ENCODE measurements at regions not wholly inside any gene's neighbourhood (a gene's known extent, or its start where the extent isn't known, plus 50 kb on each side); places are given as distances from the start of the nearest gene placed in this dataset.
"Not testable (repeated sequence)": the region's sequence is repeated elsewhere in the genome, so short reads cannot be mapped to it uniquely, and the experiment has no call there.

DNA sequence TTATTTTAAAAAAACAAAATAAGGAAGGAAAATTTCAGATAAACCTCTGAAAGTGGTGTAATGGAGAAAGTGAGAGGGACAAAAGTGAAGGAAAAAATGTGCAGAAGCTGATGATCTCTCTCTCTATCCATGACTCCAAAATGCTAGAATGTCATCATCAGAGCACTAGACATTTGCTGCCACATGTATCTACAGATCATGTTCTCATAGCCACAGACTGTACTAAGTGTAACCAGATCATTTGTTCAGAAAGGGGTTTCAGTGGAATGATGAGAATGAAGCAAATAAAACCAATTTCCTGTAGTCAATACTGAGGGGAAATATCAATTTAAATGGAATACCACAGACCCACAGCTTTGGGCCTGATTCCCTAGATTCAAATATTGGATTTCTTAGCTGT is 104.3 kb upstream of the CHMP2B start:
- in situ Hi-C loops (cut with HindIII; ENCODE audit: low pct_unique_long_range_greater_than_20kb, low sequenced_read_pairs): no loop called here
- no peak for DNase-seq (ENCODE audit: low read depth, low spot score)

DNA sequence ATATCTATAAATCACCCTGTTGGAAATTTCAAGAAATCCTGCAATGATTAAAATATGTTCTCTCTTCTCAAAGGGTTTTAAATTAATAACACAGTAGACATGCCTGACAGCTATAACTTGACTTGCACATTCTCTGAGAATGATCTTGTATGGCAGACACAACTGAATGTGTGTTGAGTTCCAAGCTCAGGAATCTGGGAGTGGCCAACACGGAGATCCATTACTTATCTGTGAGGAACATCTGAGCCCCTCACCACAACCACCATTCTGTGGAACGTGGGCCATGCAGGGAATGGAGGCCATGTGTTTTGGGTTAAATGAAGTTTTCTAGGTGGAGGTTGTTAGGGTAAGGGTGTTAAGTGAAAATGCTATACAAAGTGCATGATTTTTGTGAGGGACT is 105.3 kb upstream of the CHMP2B start:
- in situ Hi-C loops (cut with HindIII; ENCODE audit: low pct_unique_long_range_greater_than_20kb, low sequenced_read_pairs): no loop called here
- no peak for DNase-seq (ENCODE audit: low read depth, low spot score)

DNA sequence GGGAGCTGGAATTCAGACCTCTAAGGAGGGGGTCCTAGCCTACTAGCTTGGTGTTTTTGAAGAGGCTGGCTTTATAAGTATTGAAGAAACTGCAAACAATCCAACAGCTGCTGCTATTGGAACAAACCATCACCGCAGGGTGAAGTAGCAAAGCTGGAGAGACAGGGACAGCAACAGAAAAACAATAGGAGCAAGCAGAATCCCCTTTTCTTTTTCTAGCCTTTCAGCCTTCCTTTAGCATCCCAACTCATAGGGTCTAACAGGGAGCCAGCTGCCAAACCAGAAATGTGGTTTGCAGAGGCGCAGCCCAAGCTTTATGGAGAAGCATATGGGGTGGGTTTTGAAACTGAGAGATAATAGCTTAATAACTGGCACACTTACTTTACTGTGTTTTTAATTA is 106.2 kb upstream of the CHMP2B start:
- DNase-seq (ENCODE audit: low read depth, low spot score): no peak
- in situ Hi-C loops (cut with HindIII; ENCODE audit: low pct_unique_long_range_greater_than_20kb, low sequenced_read_pairs): no loop called here

DNA sequence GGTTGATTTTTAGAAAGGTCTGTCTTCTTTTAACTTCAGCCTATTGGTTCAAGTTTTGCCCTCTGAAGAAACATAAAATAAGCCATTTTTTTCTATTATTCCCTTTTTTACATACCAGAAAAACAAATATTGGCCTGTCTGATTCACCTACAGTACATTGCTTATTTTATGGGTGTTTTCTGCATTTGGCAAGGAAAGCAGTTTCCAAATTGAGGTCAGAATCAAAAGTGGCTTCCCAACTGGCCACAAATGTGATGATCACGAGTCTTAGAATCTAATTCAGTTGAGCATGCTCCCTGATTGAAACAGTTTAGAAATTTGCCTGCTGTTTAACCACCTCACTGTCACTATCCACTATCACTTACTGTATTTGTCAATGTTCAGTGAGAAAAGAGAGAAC is 106.9 kb upstream of the CHMP2B start:
- in situ Hi-C loops (cut with HindIII; ENCODE audit: low pct_unique_long_range_greater_than_20kb, low sequenced_read_pairs): no loop called here
- DNase-seq (ENCODE audit: low read depth, low spot score): no peak

DNA sequence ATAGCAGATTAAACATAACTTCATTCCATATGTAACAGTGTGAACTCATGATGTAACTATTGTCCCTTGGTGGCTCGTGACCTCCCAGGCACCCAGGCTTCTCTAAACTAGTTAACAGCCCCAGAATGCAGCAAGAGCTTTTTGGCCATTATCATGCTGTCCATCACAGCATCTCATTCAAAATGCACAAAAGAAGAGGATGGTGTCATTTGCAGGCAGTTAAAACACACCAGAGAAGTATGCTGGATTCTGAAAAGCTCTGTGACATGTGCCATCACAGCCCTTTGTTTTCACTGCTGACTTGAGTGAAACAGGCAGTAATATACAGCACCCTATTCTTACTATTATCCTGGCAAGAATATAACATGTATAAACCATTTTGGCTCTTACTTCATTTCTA is 117.6 kb upstream of the CHMP2B start:
- in situ Hi-C loops (cut with HindIII; ENCODE audit: low pct_unique_long_range_greater_than_20kb, low sequenced_read_pairs): no loop called here
- DNase-seq (ENCODE audit: low read depth, low spot score): no peak

DNA sequence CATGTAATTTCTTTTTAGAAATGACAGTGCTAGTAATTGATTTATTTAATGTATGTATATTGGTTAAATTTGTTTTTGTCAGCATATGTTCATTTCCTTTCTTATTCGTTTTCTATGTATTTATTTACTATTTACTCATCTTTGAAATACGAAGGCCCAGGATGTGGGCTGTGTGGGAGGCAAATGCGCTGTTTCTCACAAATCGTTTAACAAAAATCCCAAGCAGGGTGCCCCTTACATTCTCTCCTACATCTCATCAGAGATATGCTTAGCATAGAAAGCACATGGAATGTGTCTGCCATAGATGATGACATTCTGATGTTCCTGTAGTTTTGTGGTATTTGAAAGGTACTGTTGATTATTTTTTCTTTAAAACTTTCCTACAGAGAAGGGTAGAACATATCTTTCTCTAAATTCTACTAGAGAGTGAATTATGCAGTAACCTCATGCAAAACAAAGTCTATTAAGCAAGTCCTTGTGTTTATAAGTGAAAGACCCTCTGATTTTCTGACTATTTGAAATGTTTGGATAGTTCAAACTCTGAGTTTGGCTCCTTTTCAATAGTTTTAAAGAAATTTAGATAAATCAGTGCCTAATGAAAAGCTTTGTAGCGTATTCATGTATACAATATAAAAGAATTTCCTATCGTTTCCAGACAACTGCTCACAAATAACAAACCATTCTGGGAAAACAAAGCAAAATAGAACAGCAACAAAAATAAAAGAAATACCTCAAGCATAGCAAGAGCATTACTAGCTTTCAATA is 111.1 kb upstream of the VGLL3 start:
- in situ Hi-C loops (cut with HindIII; ENCODE audit: low pct_unique_long_range_greater_than_20kb, low sequenced_read_pairs): no loop called here
- no peak for DNase-seq (ENCODE audit: low read depth, low spot score)

GRCh38 chr3:87097733-87098132 is 106.8 kb upstream of the VGLL3 start:
- DNase-seq (ENCODE audit: low read depth, low spot score); in situ Hi-C loops (cut with HindIII; ENCODE audit: low pct_unique_long_range_greater_than_20kb, low sequenced_read_pairs): not testable (repeated sequence)

- no peak for DNase-seq (ENCODE audit: low read depth, low spot score)
- in situ Hi-C loops (cut with HindIII; ENCODE audit: low pct_unique_long_range_greater_than_20kb, low sequenced_read_pairs): no loop called here
These were observed 99.7 kb upstream of the VGLL3 start for GRCh38 chr3:87090631-87091030.

DNA sequence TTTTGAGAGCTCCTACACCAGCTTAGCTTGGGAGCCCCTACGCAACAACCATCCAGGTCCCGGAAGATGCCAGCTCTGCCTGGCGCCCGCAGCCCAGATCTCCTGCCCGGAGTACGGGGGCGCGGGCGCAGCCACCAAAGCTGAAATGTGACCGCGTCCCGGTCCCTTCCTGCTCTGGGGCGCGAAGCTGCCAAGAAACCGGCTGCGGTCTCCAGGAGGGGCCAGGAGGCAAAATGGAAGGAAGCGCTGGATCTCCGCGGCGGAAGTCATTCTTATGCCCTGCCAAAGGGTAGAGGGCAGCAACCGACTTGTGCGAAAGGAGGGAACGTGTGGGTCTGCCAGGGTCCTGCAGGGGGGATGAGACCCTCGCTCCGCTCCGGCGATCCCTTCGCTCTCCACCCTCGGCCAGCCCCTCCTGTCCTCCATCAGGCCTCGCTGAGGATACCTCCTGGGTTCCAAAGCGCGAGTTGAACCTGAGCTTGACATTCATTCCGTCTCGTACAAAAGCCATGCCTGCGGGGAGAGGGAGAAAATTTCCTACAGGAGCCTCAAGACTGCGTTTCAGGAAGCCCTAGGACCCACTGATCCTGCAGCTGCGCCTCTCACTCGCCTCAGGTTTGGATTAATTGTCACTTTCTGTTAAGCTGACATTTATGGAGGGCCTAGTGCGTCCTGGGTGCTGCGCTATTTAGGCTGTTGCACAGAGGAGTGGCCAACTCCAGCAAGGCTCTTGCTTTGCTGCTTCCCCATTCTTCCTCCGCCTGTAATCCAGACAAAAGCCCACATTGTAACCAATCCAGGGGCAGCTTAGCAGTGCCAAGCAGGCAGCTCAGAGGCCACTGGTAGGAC is 98.3 kb upstream of the VGLL3 start:
- in situ Hi-C loops (cut with HindIII; ENCODE audit: low pct_unique_long_range_greater_than_20kb, low sequenced_read_pairs): no loop called here
- no peak for DNase-seq (ENCODE audit: low read depth, low spot score)

DNA sequence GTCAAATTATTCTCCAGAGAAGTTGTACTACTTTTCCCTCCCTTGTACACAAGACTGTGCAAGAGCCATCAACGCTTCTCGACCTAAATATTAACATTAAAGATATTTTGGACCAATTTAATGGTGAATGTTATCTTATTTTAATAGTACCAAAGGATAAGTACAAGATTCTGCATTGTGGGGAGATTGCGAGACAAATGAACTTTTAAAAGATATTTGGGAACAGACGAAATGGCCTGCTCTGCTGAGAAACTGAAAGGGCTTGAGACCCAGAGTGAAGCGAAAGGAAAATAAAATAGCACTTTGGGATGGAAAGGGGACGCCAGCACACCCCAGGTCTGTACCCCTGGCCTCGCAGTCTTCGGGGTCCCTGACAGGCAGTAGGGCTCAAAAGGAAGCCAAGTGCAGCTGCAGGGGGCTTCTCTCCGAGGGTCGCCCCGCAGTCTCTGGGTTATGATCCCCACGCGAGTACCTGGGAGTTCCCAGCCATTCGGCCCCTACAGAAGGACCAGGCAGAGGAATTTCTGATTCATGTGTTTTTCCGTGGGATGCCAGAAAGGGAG is 97.6 kb upstream of the VGLL3 start:
- DNase-seq (ENCODE audit: low read depth, low spot score): no peak
- in situ Hi-C loops (cut with HindIII; ENCODE audit: low pct_unique_long_range_greater_than_20kb, low sequenced_read_pairs): no loop called here

DNA sequence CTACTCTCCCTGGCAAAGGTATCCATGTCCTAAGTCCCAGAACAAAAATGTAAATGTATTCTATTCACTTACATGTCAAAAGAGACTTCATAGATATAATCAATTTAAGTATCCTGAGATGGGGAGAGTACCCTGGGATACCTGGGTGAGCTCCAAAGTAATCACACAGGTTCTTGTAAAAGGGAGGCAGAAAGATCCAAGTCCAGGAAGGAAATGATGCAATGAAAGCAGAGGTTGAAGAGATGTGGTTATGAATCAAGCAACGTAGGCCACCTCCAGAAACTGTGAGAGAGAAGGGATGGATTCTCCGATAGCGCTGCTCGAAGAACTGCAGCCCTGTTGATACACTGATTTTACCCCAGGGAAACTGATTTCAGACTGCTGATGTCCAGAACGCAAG is 93.9 kb upstream of the VGLL3 start:
- in situ Hi-C loops (cut with HindIII; ENCODE audit: low pct_unique_long_range_greater_than_20kb, low sequenced_read_pairs): no loop called here

GRCh38 chr3:87082796-87083440 is 92.0 kb upstream of the VGLL3 start:
- in situ Hi-C loops (cut with HindIII; ENCODE audit: low pct_unique_long_range_greater_than_20kb, low sequenced_read_pairs): no loop called here

More for the DNA sequence above, 93.9 kb upstream of the VGLL3 start:
- no peak for DNase-seq (ENCODE audit: low read depth, low spot score)

DNA sequence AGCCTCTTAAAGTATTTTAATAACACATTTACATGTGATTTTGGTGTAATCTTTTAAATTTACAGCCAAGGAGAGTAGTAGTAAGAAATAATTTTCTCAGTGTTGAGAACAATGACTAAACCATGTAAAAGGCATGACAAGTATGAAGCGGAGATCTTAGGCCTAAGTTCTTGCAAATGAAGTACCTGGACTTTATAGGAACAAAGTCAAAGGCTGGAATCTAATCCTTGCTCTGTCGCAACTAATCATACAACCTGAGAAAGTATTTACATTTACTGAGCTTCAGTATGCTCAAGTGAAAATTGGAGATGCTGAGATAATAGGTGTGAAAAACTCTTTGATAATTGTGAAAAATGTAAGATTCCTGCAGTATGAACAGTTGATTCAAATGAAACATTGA is 86.4 kb upstream of the VGLL3 start:
- in situ Hi-C loops (cut with HindIII; ENCODE audit: low pct_unique_long_range_greater_than_20kb, low sequenced_read_pairs): no loop called here
- DNase-seq (ENCODE audit: low read depth, low spot score): no peak

More at GRCh38 chr3:87082796-87083440, 92.0 kb upstream of the VGLL3 start:
- DNase-seq (ENCODE audit: low read depth, low spot score): peak; percentile 79

DNA sequence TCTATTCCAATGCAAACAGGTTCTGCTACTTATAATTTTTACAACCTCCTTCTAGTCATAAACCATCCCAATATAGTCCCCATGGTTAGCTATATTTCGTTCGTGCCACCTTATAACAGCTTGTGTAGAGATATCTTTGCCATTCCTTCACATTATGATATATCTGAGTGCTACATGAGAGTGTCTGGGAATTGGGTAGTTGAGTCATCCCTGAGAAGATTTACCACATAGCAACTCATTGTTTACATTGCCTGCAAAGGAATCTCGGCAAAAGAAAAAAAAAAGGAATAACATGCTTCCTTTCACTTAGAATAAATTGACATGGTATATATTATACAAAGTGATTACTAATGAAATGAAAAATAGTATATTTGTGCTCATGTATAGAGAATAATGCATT is 86.0 kb upstream of the VGLL3 start:
- in situ Hi-C loops (cut with HindIII; ENCODE audit: low pct_unique_long_range_greater_than_20kb, low sequenced_read_pairs): no loop called here

DNA sequence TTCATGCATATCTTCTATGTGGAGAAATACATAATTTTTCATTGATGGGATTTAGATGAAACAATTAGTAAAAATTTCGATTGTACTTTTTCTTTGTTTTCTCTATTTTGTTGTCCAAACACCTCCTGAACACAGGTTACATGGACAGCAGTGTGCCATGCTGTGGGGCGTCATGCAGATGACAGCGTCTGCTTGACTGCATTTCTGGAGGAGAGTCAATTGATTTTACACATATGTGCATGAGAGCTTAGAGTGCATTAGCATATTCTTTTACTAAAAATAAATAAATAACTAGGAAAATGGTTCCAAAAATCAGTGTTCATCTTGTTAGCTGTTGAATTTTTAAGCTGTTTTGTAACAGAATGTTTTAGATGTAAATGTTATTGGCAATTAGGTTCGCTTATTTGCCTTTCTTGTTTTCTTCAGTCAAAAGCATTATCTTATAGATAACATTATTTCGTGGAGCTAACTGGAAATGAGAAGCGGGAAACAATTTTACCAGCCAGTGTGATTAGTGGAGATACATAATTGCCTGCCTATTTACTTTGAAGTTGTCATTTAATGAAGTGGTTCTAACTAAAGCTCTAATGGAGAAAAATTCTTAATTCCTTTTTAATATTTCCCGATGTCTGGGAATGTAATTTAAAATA is 82.7 kb upstream of the VGLL3 start:
- DNase-seq (ENCODE audit: low read depth, low spot score): no peak
- in situ Hi-C loops (cut with HindIII; ENCODE audit: low pct_unique_long_range_greater_than_20kb, low sequenced_read_pairs): no loop called here

More for the DNA sequence above, 86.0 kb upstream of the VGLL3 start:
- no peak for DNase-seq (ENCODE audit: low read depth, low spot score)

- no peak for DNase-seq (ENCODE audit: low read depth, low spot score)
- in situ Hi-C loops (cut with HindIII; ENCODE audit: low pct_unique_long_range_greater_than_20kb, low sequenced_read_pairs): no loop called here
These were observed 81.5 kb upstream of the VGLL3 start for GRCh38 chr3:87072446-87072845.

- peak; percentile 55 for DNase-seq (ENCODE audit: low read depth, low spot score)
- in situ Hi-C loops (cut with HindIII; ENCODE audit: low pct_unique_long_range_greater_than_20kb, low sequenced_read_pairs): no loop called here
These were observed 79.0 kb upstream of the VGLL3 start for GRCh38 chr3:87069971-87070370.

- no peak for DNase-seq (ENCODE audit: low read depth, low spot score)
- in situ Hi-C loops (cut with HindIII; ENCODE audit: low pct_unique_long_range_greater_than_20kb, low sequenced_read_pairs): no loop called here
These were observed 78.1 kb upstream of the VGLL3 start for GRCh38 chr3:87069021-87069420.
